Endodermal cell (in vitro differentiated cells): ENCODE measurements at regions not wholly inside any gene's neighbourhood (a gene's known extent, or its start where the extent isn't known, plus 50 kb on each side); places are given as distances from the start of the nearest gene placed in this dataset.

Source experiments
- DNase-seq: peaks from one replicate; pipeline ENCODE4 v3.0.0-alpha.2; 2017
- H3K27ac ChIP-seq: 2 replicates; pipeline ENCODE4 v1.5.1; 2013; ENCODE audit warnings: mild to moderate bottlenecking, low read depth, low read length, moderate library complexity
- H3K27me3 ChIP-seq: 2 replicates; pipeline ENCODE4 v1.6.1; 2013; ENCODE audit warnings: mild to moderate bottlenecking, low read length, moderate library complexity; ENCODE audit not compliant: insufficient read depth, control insufficient read depth, poor library complexity, severe bottlenecking
- H3K36me3 ChIP-seq: 2 replicates; pipeline ENCODE4 v1.7.0; 2013; ENCODE audit warnings: mild to moderate bottlenecking, low read length, moderate library complexity; ENCODE audit not compliant: control insufficient read depth, insufficient read depth
- H3K4me1 ChIP-seq: one replicate; pipeline ENCODE4 v1.7.0; 2013; ENCODE audit warnings: low read length; ENCODE audit not compliant: control insufficient read depth, insufficient read depth
- H3K4me3 ChIP-seq: 2 replicates; pipeline ENCODE4 v1.5.1; 2013; ENCODE audit warnings: mild to moderate bottlenecking, low read length, moderate library complexity
- H3K9ac ChIP-seq: 2 replicates; pipeline ENCODE4 v1.6.1; 2013; ENCODE audit warnings: mild to moderate bottlenecking, low read length, moderate library complexity; ENCODE audit not compliant: poor library complexity, severe bottlenecking; ENCODE audit errors: extremely low read depth
- H3K9me3 ChIP-seq: 2 replicates; pipeline ENCODE4 v1.6.1; 2013; ENCODE audit warnings: mild to moderate bottlenecking, low read length, moderate library complexity; ENCODE audit not compliant: control insufficient read depth
- H3K27ac Mint-ChIP-seq: 2 replicates; pipeline ENCODE4 v1.8.0; 2020; ENCODE audit warnings: mixed read lengths
- H3K27me3 Mint-ChIP-seq: 2 replicates; pipeline ENCODE4 v1.8.0; 2021; ENCODE audit warnings: mild to moderate bottlenecking, mixed read lengths; ENCODE audit not compliant: insufficient read depth
- H3K36me3 Mint-ChIP-seq: 2 replicates; pipeline ENCODE4 v1.8.0; 2020; ENCODE audit warnings: low read depth, mixed read lengths
- H3K4me1 Mint-ChIP-seq: 2 replicates; pipeline ENCODE4 v1.8.0; 2020; ENCODE audit warnings: mixed read lengths
- H3K4me3 Mint-ChIP-seq: 2 replicates; pipeline ENCODE4 v1.8.0; 2020; ENCODE audit warnings: mild to moderate bottlenecking, moderate library complexity, mixed read lengths
- H3K9me3 Mint-ChIP-seq: 2 replicates; pipeline ENCODE4 v1.8.0; 2020; ENCODE audit warnings: mild to moderate bottlenecking, mixed read lengths
- CTCF ChIP-seq: fragments of 200-600 bp; sonication (generic); conservative IDR thresholded peaks from 2 replicates; pipeline ENCODE4 v1.5.0; 2021; ENCODE audit warnings: antibody characterized with exemption, mild to moderate bottlenecking
- WGBS, 2 experiments: methylation state at CpG; one replicate each; pipeline versions ENCODE4 v1.1.5 to v1.1.7; 2013; ENCODE audit warnings: missing lambda C conversion rate in 2 of 2, mixed read lengths in 1 of 2; ENCODE audit not compliant: insufficient coverage in 1 of 2, insufficient read length in 1 of 2; 5-methylcytosine and 5-hydroxymethylcytosine counted together

- H3K36me3 ChIP-seq = no peaks in the 10 kb centered on the region
- peak overlapping the region; percentile 9 for H3K27ac ChIP-seq
- no peak overlapping the region for H3K27ac Mint-ChIP-seq
- no peaks in the 10 kb centered on the region for H3K27me3 Mint-ChIP-seq
- no peak for TF ChIP-seq CTCF
- 81% methylated on average over 2 of the region's 2 CpGs; no CpG with 5 or more reads in 1 of the 2 experiments for WGBS, 2 experiments
- no peaks in the 10 kb centered on the region for H3K9me3 ChIP-seq
- peaks cover 13% of the 10 kb centered on the region for H3K4me1 Mint-ChIP-seq
- H3K9me3 Mint-ChIP-seq = no peaks in the 10 kb centered on the region
- no peak overlapping the region for H3K4me3 Mint-ChIP-seq
- no peaks in the 10 kb centered on the region for H3K4me1 ChIP-seq
- no peak overlapping the region for H3K9ac ChIP-seq
- no peaks in the 10 kb centered on the region for H3K27me3 ChIP-seq
- no peaks in the 10 kb centered on the region for H3K36me3 Mint-ChIP-seq
- H3K4me3 ChIP-seq = no peak overlapping the region
- no peak for DNase-seq
Observed at GRCh38 chr9:106405871-106406435, 457.0 kb upstream of the ZNF462 start.

GRCh38 chr9:106414042-106414441, 448.9 kb upstream of the ZNF462 start:
- no peak overlapping the region for H3K9ac ChIP-seq
- Mint-ChIP-seq H3K27me3 (no peaks in the 10 kb centered on the region), H3K9me3 (no peaks in the 10 kb centered on the region), H3K4me1 (no peaks in the 10 kb centered on the region), H3K36me3 (no peaks in the 10 kb centered on the region), H3K27ac (no peak overlapping the region), H3K4me3 (no peak overlapping the region)
- no peaks in the 10 kb centered on the region for H3K4me1 ChIP-seq
- no peak for TF ChIP-seq CTCF
- 74% methylated on average over 7 of the region's 7 CpGs for WGBS, 2 experiments
- H3K27ac ChIP-seq = peak overlapping the region; percentile 45
- no peaks in the 10 kb centered on the region for H3K27me3 ChIP-seq
- no peak for DNase-seq
- H3K9me3 ChIP-seq = no peaks in the 10 kb centered on the region
- no peak overlapping the region for H3K4me3 ChIP-seq
- H3K36me3 ChIP-seq = no peaks in the 10 kb centered on the region

- no peak overlapping the region for H3K27ac ChIP-seq
- no peak for TF ChIP-seq CTCF
- Mint-ChIP-seq H3K9me3 (no peaks in the 10 kb centered on the region), H3K27ac (no peak overlapping the region), H3K36me3 (no peaks in the 10 kb centered on the region), H3K27me3 (no peaks in the 10 kb centered on the region), H3K4me1 (peaks cover 6% of the 10 kb centered on the region), H3K4me3 (no peak overlapping the region)
- no peaks in the 10 kb centered on the region for H3K36me3 ChIP-seq
- no peak overlapping the region for H3K9ac ChIP-seq
- no peak overlapping the region for H3K4me3 ChIP-seq
- no peaks in the 10 kb centered on the region for H3K9me3 ChIP-seq
- WGBS, 2 experiments = 80 to 81% methylated on average over 1 of the region's 1 CpG
- no peaks in the 10 kb centered on the region for H3K4me1 ChIP-seq
- no peaks in the 10 kb centered on the region for H3K27me3 ChIP-seq
- DNase-seq = no peak
Observed at GRCh38 chr9:106417685-106418084, 445.3 kb upstream of the ZNF462 start.
